HCT116 (cell line): ENCODE measurements at regions not wholly inside any gene's neighbourhood (a gene's known extent, or its start where the extent isn't known, plus 50 kb on each side); places are given as distances from the start of the nearest gene placed in this dataset.

ENCODE experiments used
- ATAC-seq: fragments of 200-7000 bp; cut with Tn5 transposase; 2 replicates; pipeline ENCODE4 v1.9.1; 2020; ENCODE audit warnings: mild to moderate bottlenecking, moderate library complexity
- BruUV-seq: library from RNA; stranded (reverse); fragments of 400-500 nt; replicated peaks from 2 replicates; lab custom pipeline; 2021; lab: Mats Ljungman, UMichigan
- CTCF ChIA-PET: fragments of 300-600 bp; sonication (Branson Sonifier 250); formaldehyde crosslinking; loops from one replicate; lab custom pipeline; 2021; ENCODE audit warnings: antibody characterized with exemption; lab: Charles Lee
- POLR2A ChIA-PET: fragments of 300-600, 350-600 bp; sonication (Branson Sonifier 250); formaldehyde crosslinking; loops from one replicate; lab custom pipeline; 2021; ENCODE audit warnings: antibody characterized with exemption; lab: Charles Lee
- RAD21 ChIA-PET, 2 experiments: fragments of 300-600 bp; sonication (Branson Sonifier 250); formaldehyde crosslinking; loops; one replicate each; lab custom pipeline; 2023; ENCODE audit warnings: low total read pairs in 2 of 2; ENCODE audit not compliant: uncharacterized antibody in 2 of 2, unreplicated experiment in 2 of 2, low non-redundant PET in 1 of 2; lab: Charles Lee
- DNase-seq: peaks from one replicate; pipeline ENCODE4 v3.0.0-alpha.2; 2010; ENCODE audit warnings: low read depth, low spot score
- H2AFZ ChIP-seq: fragments of 200-600 bp; shearing (Covaris generic), sonication (generic); 2 replicates; pipeline ENCODE4 v1.6.1; 2017; ENCODE audit warnings: low read depth, mixed run types, mixed read lengths, antibody characterized with exemption, low read length; ENCODE audit not compliant: poor library complexity, severe bottlenecking
- H3K27ac ChIP-seq: 2 replicates; pipeline ENCODE4 v1.5.1; 2012; ENCODE audit warnings: low read depth, low read length
- H3K27me3 ChIP-seq: fragments of 200-600 bp; sonication (generic); 2 replicates; pipeline ENCODE4 v1.6.1; 2016; ENCODE audit warnings: mixed run types, low read length, mixed read lengths; ENCODE audit not compliant: insufficient read depth
- H3K36me3 ChIP-seq, 2 experiments: fragments of 200-500 bp in 1 of 2; fragments of 200-600 bp in 1 of 2; sonication (Bioruptor generic) in 1 of 2; sonication (generic) in 1 of 2; 2 replicates each; pipeline versions ENCODE4 v1.5.1 to v1.6.1; 2014 to 2016; ENCODE audit warnings: low read length in 2 of 2, inconsistent platforms in 1 of 2, mixed read lengths in 1 of 2, mixed run types in 1 of 2; ENCODE audit not compliant: insufficient read depth in 2 of 2, control insufficient read depth in 1 of 2
- H3K4me1 ChIP-seq, 2 experiments: fragments of 200-600 bp in 1 of 2; sonication (generic) in 1 of 2; 2 replicates each; pipeline versions ENCODE4 v1.5.1 to v1.6.1; 2012 to 2017; ENCODE audit warnings: low read length in 2 of 2, inconsistent platforms in 1 of 2, mild to moderate bottlenecking in 1 of 2, mixed read lengths in 1 of 2, mixed run types in 1 of 2, moderate library complexity in 1 of 2; ENCODE audit not compliant: insufficient read depth in 2 of 2, control insufficient read depth in 1 of 2
- H3K4me2 ChIP-seq: fragments of 200-600 bp; sonication (generic); 2 replicates; pipeline ENCODE4 v1.6.1; 2017; ENCODE audit warnings: mixed run types, low read length, mixed read lengths
- H3K4me3 ChIP-seq, 2 experiments: fragments of 200-600 bp in 1 of 2; sonication (generic) in 1 of 2; replicated peaks in 1 of 2; 2 replicates each; pipeline ENCODE4 v1.5.1; 2011 to 2016; ENCODE audit warnings: low read length in 2 of 2, control low read depth in 1 of 2, low read depth in 1 of 2, mild to moderate bottlenecking in 1 of 2, mixed read lengths in 1 of 2, mixed run types in 1 of 2
- H3K79me2 ChIP-seq: fragments of 200-600 bp; sonication (generic); 2 replicates; pipeline ENCODE4 v1.6.1; 2017; ENCODE audit warnings: mild to moderate bottlenecking, mixed run types, low read length, moderate library complexity, mixed read lengths; ENCODE audit not compliant: insufficient read depth
- H3K9ac ChIP-seq: fragments of 200-600 bp; sonication (generic); 2 replicates; pipeline ENCODE4 v1.6.1; 2016; ENCODE audit warnings: low read length, mixed read lengths
- H3K9me2 ChIP-seq: fragments of 200-600 bp; sonication (generic), shearing (Covaris generic); 2 replicates; pipeline ENCODE4 v1.6.1; 2017; ENCODE audit warnings: mixed run types, mild to moderate bottlenecking, moderate library complexity; ENCODE audit not compliant: insufficient read depth
- H3K9me3 ChIP-seq, 2 experiments: fragments of 200-500 bp in 1 of 2; fragments of 200-600 bp in 1 of 2; sonication (Bioruptor generic) in 1 of 2; sonication (generic) in 1 of 2; 2 replicates each; pipeline ENCODE4 v1.6.1; 2014 to 2017; ENCODE audit warnings: low read length in 2 of 2, mixed read lengths in 2 of 2, inconsistent platforms in 1 of 2, low read depth in 1 of 2, mild to moderate bottlenecking in 1 of 2, mixed run types in 1 of 2, moderate library complexity in 1 of 2; ENCODE audit not compliant: control insufficient read depth in 1 of 2, insufficient read depth in 1 of 2
- H4K20me1 ChIP-seq: fragments of 200-600 bp; sonication (generic), shearing (Covaris generic); 2 replicates; pipeline ENCODE4 v1.6.1; 2017; ENCODE audit warnings: mixed run types, mild to moderate bottlenecking, moderate library complexity; ENCODE audit not compliant: insufficient read depth
- CBX3 ChIP-seq: IDR thresholded peaks from 2 replicates; pipeline ENCODE4 v1.6.1; 2012; ENCODE audit warnings: low read depth
- CEBPB ChIP-seq: IDR thresholded peaks from 2 replicates; pipeline ENCODE4 v1.6.1; 2012; ENCODE audit warnings: low read depth
- CTCF ChIP-seq, 3 experiments: fragments of 200-600 bp in 1 of 3; sonication (generic) in 1 of 3; IDR thresholded peaks in 2 of 3; conservative IDR thresholded peaks in 1 of 3; 2 replicates each; pipeline ENCODE4 v1.5.1; 2012 to 2017; ENCODE audit warnings: low read depth in 2 of 3, low read length in 2 of 3, antibody characterized with exemption in 1 of 3, borderline replicate concordance in 1 of 3, control low read depth in 1 of 3, mild to moderate bottlenecking in 1 of 3, mixed read lengths in 1 of 3, mixed run types in 1 of 3, moderate library complexity in 1 of 3; ENCODE audit not compliant: insufficient read depth in 1 of 3
- ELF1 ChIP-seq: IDR thresholded peaks from 2 replicates; pipeline ENCODE4 v1.6.1; 2012; ENCODE audit warnings: low read depth, borderline replicate concordance
- EZH2phosphoT487 ChIP-seq: fragments of 200-600 bp; IDR thresholded peaks from 2 replicates; pipeline ENCODE4 v1.6.1; 2018; ENCODE audit warnings: antibody characterized with exemption, borderline replicate concordance
- FOSL1 ChIP-seq: IDR thresholded peaks from 2 replicates; pipeline ENCODE4 v1.6.1; 2012; ENCODE audit warnings: low read depth
- JUND ChIP-seq: IDR thresholded peaks from 2 replicates; pipeline ENCODE4 v1.6.1; 2012
- MAX ChIP-seq: IDR thresholded peaks from 2 replicates; pipeline ENCODE4 v1.6.1; 2012
- RAD21 ChIP-seq: IDR thresholded peaks from 2 replicates; pipeline ENCODE4 v1.6.1; 2012; ENCODE audit warnings: low read depth, mild to moderate bottlenecking
- SIN3A ChIP-seq: IDR thresholded peaks from 2 replicates; pipeline ENCODE4 v1.6.1; 2012; ENCODE audit warnings: low read depth
- SP1 ChIP-seq: IDR thresholded peaks from 2 replicates; pipeline ENCODE4 v1.6.1; 2012; ENCODE audit warnings: low read depth
- SRF ChIP-seq: IDR thresholded peaks from 2 replicates; pipeline ENCODE4 v1.6.1; 2012; ENCODE audit warnings: low read depth
- TCF7L2 ChIP-seq: IDR thresholded peaks from 2 replicates; pipeline ENCODE4 v1.7.0; 2011; ENCODE audit warnings: borderline replicate concordance, inconsistent platforms; ENCODE audit not compliant: insufficient read depth, insufficient read length; ENCODE audit errors: extremely low read depth
- YY1 ChIP-seq: IDR thresholded peaks from 2 replicates; pipeline ENCODE4 v1.6.1; 2011; ENCODE audit warnings: low read length, low read depth, moderate library complexity, mild to moderate bottlenecking; ENCODE audit not compliant: insufficient replicate concordance; ENCODE audit errors: extremely low read depth
- ZNF274 ChIP-seq: fragments of 200-500 bp; sonication (Bioruptor generic); IDR thresholded peaks from 2 replicates; pipeline ENCODE4 v1.6.1; 2014; ENCODE audit warnings: mild to moderate bottlenecking, low read depth, low read length, inconsistent platforms
- intact Hi-C: fragments of 100-400 bp; cut with micrococcal nuclease; formaldehyde crosslinking; loops from 2 replicates; pipeline ENCODE4 v1.10.0; 2022
- TF ChIP-seq, protein P1 (sequence below): IDR thresholded peaks from 2 replicates; pipeline ENCODE4 v1.6.1; 2012; ENCODE audit warnings: low read depth
- TF ChIP-seq, protein P2 (sequence below): IDR thresholded peaks from 2 replicates; pipeline ENCODE4 v1.6.1; 2011; ENCODE audit warnings: mild to moderate bottlenecking, low read length, moderate library complexity; ENCODE audit not compliant: insufficient replicate concordance; ENCODE audit errors: extremely low read depth
- TF ChIP-seq, protein P3 (sequence below): IDR thresholded peaks from 2 replicates; pipeline ENCODE4 v1.6.1; 2012

GRCh38 chr5:97436405-97436804 is 253.4 kb upstream of the RIOK2 start:
- TF ChIP-seq ZNF274 (no peak), CEBPB (no peak), YY1 (no peak), FOSL1 (no peak), SP1 (no peak), RAD21 (no peak), EZH2phosphoT487 (no peak), MAX (no peak), CBX3 (no peak), ELF1 (no peak), TCF7L2 (no peak), JUND (no peak), SIN3A (no peak), SRF (no peak), CTCF (IDR thresholded peaks at IDR 0.05 in 2 of 3, conservative IDR thresholded peaks at IDR 0.05 in 1 of 3; ENCODE audit: borderline replicate concordance in 1 of 3, insufficient read depth in 1 of 3, low read depth in 2 of 3, low read length in 2 of 3) (no peak)
- TF ChIP-seq, protein P1, sequence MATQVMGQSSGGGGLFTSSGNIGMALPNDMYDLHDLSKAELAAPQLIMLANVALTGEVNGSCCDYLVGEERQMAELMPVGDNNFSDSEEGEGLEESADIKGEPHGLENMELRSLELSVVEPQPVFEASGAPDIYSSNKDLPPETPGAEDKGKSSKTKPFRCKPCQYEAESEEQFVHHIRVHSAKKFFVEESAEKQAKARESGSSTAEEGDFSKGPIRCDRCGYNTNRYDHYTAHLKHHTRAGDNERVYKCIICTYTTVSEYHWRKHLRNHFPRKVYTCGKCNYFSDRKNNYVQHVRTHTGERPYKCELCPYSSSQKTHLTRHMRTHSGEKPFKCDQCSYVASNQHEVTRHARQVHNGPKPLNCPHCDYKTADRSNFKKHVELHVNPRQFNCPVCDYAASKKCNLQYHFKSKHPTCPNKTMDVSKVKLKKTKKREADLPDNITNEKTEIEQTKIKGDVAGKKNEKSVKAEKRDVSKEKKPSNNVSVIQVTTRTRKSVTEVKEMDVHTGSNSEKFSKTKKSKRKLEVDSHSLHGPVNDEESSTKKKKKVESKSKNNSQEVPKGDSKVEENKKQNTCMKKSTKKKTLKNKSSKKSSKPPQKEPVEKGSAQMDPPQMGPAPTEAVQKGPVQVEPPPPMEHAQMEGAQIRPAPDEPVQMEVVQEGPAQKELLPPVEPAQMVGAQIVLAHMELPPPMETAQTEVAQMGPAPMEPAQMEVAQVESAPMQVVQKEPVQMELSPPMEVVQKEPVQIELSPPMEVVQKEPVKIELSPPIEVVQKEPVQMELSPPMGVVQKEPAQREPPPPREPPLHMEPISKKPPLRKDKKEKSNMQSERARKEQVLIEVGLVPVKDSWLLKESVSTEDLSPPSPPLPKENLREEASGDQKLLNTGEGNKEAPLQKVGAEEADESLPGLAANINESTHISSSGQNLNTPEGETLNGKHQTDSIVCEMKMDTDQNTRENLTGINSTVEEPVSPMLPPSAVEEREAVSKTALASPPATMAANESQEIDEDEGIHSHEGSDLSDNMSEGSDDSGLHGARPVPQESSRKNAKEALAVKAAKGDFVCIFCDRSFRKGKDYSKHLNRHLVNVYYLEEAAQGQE: no peak
- TF ChIP-seq, protein P2, sequence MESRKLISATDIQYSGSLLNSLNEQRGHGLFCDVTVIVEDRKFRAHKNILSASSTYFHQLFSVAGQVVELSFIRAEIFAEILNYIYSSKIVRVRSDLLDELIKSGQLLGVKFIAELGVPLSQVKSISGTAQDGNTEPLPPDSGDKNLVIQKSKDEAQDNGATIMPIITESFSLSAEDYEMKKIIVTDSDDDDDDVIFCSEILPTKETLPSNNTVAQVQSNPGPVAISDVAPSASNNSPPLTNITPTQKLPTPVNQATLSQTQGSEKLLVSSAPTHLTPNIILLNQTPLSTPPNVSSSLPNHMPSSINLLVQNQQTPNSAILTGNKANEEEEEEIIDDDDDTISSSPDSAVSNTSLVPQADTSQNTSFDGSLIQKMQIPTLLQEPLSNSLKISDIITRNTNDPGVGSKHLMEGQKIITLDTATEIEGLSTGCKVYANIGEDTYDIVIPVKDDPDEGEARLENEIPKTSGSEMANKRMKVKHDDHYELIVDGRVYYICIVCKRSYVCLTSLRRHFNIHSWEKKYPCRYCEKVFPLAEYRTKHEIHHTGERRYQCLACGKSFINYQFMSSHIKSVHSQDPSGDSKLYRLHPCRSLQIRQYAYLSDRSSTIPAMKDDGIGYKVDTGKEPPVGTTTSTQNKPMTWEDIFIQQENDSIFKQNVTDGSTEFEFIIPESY: no peak
- TF ChIP-seq, protein P3, sequence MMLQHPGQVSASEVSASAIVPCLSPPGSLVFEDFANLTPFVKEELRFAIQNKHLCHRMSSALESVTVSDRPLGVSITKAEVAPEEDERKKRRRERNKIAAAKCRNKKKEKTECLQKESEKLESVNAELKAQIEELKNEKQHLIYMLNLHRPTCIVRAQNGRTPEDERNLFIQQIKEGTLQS: no peak
- H2AFZ ChIP-seq: no peak overlapping the region
- H3K27me3 ChIP-seq: no peaks in the 10 kb centered on the region
- RAD21 ChIA-PET: no interaction called here
- H3K36me3 ChIP-seq: no peaks in the 10 kb centered on the region
- H4K20me1 ChIP-seq: no peaks in the 10 kb centered on the region
- intact Hi-C loops: no loop called here
- no peak overlapping the region for H3K4me3 ChIP-seq
- CTCF ChIA-PET: no interaction called here
- no TSS peak for BruUV-seq
- H3K4me2 ChIP-seq: no peak overlapping the region
- no peak for ATAC-seq
- no peaks in the 10 kb centered on the region for H3K9me3 ChIP-seq
- no peak overlapping the region for H3K9ac ChIP-seq
- H3K79me2 ChIP-seq: no peaks in the 10 kb centered on the region
- H3K9me2 ChIP-seq: no peaks in the 10 kb centered on the region
- H3K4me1 ChIP-seq: no peaks in the 10 kb centered on the region
- no peak for DNase-seq
- H3K27ac ChIP-seq: no peak overlapping the region
- POLR2A ChIA-PET: no interaction called here
